Stimulated activated CD4-positive, alpha-beta T cell treated with anti-CD3 and anti-CD28 coated beads, Interleukin-12 subunit alpha, Interleukin-12 subunit beta, amount 100 ng/mL, for 24 hours (primary cell): ENCODE measurements at regions not wholly inside any gene's neighbourhood (a gene's known extent, or its start where the extent isn't known, plus 50 kb on each side); places are given as distances from the start of the nearest gene placed in this dataset.
A peak's percentile ranks its signal among the peaks of the same experiment; 100 is the strongest.
"Not testable (repeated sequence)": the region's sequence is repeated elsewhere in the genome, so short reads cannot be mapped to it uniquely, and the experiment has no call there.

Experiments
- DNase-seq, 2 experiments: peaks; one replicate each; pipeline ENCODE4 v3.0.0-alpha.2; 2020; ENCODE audit warnings: low read depth in 2 of 2

DNA sequence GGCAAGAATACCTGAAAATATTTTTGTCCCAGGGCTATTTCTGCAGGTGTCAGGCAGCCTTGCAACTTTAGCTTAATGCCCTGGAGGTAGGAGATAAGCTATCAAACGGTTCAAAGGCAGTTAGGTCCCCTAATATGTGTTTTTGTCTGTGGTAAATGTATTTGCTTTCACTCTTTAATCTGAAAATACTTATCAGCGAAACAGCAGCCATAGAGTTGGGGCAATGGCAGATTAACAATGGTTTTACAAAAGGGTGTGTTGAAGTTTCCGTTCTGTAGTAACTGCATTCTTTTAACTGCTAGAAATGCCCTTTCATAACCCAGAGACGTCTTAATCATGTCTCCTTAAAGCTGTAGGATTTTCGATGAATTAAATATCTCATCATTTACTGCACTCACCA is 265.0 kb upstream of the TRIB2 start:
- no peak for DNase-seq

DNA sequence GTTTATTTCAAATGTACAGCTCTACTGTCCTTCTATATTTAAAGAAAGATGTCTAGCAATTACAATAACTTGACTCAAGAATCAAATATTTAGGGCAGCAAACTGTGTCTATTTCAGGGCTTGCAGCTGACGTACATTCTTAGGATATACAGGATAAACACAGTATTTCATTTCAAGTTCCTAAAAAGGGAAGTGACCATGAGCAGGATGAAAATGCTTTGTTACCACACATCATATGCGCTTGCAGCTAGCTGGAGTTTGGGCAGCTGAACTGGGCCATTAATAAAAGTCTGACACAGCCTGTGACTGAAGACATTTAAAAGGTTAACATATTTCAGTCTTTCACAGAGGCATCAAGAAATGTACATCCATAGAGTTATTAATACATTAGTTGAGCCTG is 264.6 kb upstream of the TRIB2 start:
- no peak for DNase-seq

- DNase-seq = no peak
These were observed 263.0 kb upstream of the TRIB2 start for GRCh38 chr2:12453731-12454130.

- DNase-seq = no peak
These were observed 261.1 kb upstream of the TRIB2 start for GRCh38 chr2:12455661-12456060.

GRCh38 chr2:12456293-12457106 is 260.2 kb upstream of the TRIB2 start:
- DNase-seq = peak; percentile 21 to 61

- no peak for DNase-seq
These were observed 258.9 kb upstream of the TRIB2 start for GRCh38 chr2:12457831-12458230.

GRCh38 chr2:12463189-12463588 is 253.5 kb upstream of the TRIB2 start:
- no peak for DNase-seq

GRCh38 chr2:12465631-12466135 is 251.1 kb upstream of the TRIB2 start:
- DNase-seq = no peak

GRCh38 chr2:12467303-12467702 is 249.4 kb upstream of the TRIB2 start:
- no peak for DNase-seq

- no peak for DNase-seq
These were observed 247.6 kb upstream of the TRIB2 start for GRCh38 chr2:12469141-12469561.

GRCh38 chr2:12472265-12472664 is 244.5 kb upstream of the TRIB2 start:
- DNase-seq = not testable (repeated sequence)

GRCh38 chr2:12478151-12479064 is 238.3 kb upstream of the TRIB2 start:
- DNase-seq = no peak

GRCh38 chr2:12479065-12479601 is 237.6 kb upstream of the TRIB2 start:
- no peak for DNase-seq

GRCh38 chr2:12484536-12485115 is 232.1 kb upstream of the TRIB2 start:
- DNase-seq = no peak

- no peak for DNase-seq
These were observed 230.3 kb upstream of the TRIB2 start for GRCh38 chr2:12486205-12487118.

DNA sequence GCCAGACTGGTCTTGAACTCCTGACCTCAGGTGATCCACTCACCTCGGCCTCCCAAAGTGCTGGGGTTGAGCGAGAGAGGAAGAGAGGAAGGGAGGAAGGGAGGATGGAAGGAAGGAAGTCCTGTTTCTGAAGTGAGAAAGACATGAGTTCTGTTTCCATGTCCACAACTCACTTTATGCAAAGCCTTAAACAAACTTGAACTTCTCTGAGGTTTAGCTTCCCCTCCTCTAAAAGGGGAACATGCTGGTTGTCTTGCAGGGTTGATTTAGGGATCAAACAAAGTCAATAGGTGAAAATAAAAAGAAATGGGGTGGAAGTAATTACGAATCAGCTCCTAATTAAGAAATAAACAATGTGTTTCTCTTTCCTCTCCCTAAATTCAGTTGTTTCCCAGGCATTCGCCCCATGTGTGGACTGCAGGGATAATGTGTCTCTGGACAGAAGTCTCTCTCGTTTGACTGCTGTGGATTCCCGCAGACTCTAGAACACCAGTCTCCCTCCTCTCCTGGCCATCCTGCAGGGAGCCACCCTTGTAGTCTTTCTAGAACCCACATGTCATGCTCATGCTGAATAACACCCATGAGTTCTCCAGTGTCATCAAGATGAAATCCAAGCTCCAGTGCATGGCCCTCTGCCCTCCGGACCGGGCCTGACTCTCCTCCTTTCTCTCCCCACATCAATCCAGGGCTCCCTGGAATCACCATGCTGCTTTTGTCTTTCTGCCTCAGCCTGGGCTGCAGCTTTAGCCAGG is 229.3 kb upstream of the TRIB2 start:
- no peak for DNase-seq

DNA sequence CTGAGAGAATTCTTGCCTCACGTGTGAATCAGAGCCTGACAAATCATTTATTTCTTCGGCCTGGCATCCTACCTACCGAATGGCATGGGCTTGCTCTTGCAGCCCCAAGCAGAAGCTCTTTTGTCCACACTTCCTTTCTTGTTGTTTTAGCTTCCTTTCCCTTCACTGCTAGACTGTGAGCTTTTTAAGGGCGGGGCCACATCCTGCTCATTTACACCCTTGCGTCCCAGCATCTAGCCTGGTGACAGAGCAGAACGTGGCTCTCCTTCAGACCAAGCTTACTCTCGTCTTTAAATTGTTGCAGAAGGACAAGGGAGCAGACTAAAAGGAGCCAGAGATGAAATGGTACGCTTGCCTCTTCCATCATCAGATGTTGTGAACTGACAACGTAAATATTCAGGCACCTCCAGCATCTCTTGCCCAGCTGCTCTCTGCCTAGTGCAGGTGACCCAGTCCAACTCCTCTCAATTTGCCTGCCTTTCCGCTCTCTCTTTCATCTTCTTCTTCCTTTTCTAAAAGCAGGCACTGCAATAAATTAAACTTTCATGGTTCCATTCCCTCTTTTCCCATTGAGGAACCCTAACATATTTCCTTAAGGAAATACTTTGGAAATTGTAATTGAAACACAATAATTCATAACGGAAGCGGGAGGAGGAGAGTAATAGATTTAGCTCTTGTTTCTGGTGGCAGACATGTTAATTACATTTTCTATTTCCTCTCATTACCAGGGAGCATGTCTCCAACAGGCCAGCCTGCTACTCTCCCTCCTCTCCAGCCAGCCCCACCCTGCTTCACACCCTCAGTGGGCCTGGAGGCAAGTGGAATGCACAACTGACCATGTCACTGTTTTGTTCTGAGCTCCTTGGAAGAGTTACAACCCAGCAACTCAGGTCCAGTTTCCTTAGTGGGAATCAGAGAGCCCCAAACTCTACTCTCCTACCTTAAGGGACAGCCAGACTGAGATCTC is 228.1 kb upstream of the TRIB2 start:
- peak in 1 of 2 experiments; percentile 26 for DNase-seq

GRCh38 chr2:12490641-12491040 is 226.1 kb upstream of the TRIB2 start:
- DNase-seq = no peak

- not testable (repeated sequence) for DNase-seq
These were observed 224.4 kb upstream of the TRIB2 start for GRCh38 chr2:12492360-12492759.
